ENCODE measurements at regions not wholly inside any gene's neighbourhood (a gene's known extent, or its start where the extent isn't known, plus 50 kb on each side); places are given as distances from the start of the nearest gene placed in this dataset.

DNA sequence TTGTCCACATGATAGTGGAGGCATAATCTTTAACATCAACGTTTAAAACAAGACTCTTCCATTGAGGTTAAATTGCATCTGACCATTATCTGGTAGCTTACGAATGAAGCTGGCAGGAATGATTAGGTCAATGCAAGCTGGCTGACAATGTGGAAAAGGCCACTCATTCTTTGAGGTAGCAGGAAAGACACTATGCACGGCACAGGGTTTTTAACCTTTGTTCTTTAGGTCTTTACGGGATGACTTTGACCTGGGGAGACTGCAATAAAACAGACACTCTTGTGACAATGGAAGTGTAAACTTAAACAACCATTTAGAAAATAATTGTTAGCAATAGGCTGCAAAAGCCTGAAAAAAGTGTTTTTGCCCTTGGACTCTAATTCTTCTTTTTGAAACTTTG is 193.8 kb upstream of the FOXD3 start:
- Histone ChIP-seq H3K9me2 (replicated peaks; ENCODE audit: insufficient read depth) (no peaks in the 10 kb centered on the region), H3K36me3 (replicated peaks; ENCODE audit: insufficient read depth, low read depth) (no peaks in the 10 kb centered on the region), H3K27me3 (no peaks in the 10 kb centered on the region), H2AFZ (no peak overlapping the region), H3K27ac (no peak overlapping the region), H4K20me1 (ENCODE audit: insufficient read depth, poor library complexity, severe bottlenecking) (no peaks in the 10 kb centered on the region), H3K4me2 (no peak overlapping the region), H3K9me3 (ENCODE audit: low read depth) (no peaks in the 10 kb centered on the region), H3K4me1 (ENCODE audit: insufficient read depth) (no peaks in the 10 kb centered on the region), H3K79me2 (no peaks in the 10 kb centered on the region), H3K4me3 (no peak overlapping the region)
- TF ChIP-seq EZH2phosphoT487 (IDR thresholded peaks at IDR 0.05; ENCODE audit: low read depth, severe bottlenecking, unreplicated experiment) = no peak
- TF ChIP-seq EZH2 (IDR thresholded peaks at IDR 0.05; ENCODE audit: borderline replicate concordance) = no peak
- TF ChIP-seq, protein P1, sequence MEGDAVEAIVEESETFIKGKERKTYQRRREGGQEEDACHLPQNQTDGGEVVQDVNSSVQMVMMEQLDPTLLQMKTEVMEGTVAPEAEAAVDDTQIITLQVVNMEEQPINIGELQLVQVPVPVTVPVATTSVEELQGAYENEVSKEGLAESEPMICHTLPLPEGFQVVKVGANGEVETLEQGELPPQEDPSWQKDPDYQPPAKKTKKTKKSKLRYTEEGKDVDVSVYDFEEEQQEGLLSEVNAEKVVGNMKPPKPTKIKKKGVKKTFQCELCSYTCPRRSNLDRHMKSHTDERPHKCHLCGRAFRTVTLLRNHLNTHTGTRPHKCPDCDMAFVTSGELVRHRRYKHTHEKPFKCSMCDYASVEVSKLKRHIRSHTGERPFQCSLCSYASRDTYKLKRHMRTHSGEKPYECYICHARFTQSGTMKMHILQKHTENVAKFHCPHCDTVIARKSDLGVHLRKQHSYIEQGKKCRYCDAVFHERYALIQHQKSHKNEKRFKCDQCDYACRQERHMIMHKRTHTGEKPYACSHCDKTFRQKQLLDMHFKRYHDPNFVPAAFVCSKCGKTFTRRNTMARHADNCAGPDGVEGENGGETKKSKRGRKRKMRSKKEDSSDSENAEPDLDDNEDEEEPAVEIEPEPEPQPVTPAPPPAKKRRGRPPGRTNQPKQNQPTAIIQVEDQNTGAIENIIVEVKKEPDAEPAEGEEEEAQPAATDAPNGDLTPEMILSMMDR (IDR thresholded peaks at IDR 0.05; ENCODE audit: poor library complexity) = no peak
- 27% methylated on average over 4 of the region's 4 CpGs for WGBS (ENCODE audit: low lambda C conversion rate, missing lambda C conversion rate)
- DNase-seq (ENCODE audit: low spot score) = peak; percentile 30

DNA sequence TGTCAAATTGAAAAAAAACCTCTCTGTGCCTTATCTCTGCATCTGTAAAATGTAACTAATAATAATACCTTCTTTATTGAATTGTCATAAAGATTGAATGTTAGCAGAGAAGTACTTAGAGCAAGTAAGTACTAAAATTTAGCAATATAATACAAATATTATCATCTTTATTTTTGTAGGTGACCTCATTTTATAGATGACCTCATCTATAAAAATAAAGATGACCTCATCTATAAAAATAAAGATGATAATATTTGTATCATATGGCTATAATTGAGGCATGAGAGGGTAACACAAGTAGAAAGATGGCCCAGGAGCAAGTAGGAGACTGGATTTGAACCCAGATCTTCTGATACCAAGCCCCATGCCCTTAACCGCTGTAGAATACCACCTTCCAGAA is 193.2 kb upstream of the FOXD3 start:
- WGBS (ENCODE audit: low lambda C conversion rate, missing lambda C conversion rate) = 97% methylated on average over 1 of the region's 1 CpG

GRCh38 chr1:63129855-63130254 is 192.5 kb upstream of the FOXD3 start:
- no peak overlapping the region for H3K4me2 ChIP-seq
- no peak overlapping the region for H2AFZ ChIP-seq
- no peaks in the 10 kb centered on the region for H3K9me2 ChIP-seq (replicated peaks; ENCODE audit: insufficient read depth)
- no peak overlapping the region for H3K27ac ChIP-seq
- TF ChIP-seq EZH2phosphoT487 (IDR thresholded peaks at IDR 0.05; ENCODE audit: low read depth, severe bottlenecking, unreplicated experiment) = no peak
- TF ChIP-seq, protein P1 (IDR thresholded peaks at IDR 0.05; ENCODE audit: poor library complexity) = no peak
- no peak for TF ChIP-seq EZH2 (IDR thresholded peaks at IDR 0.05; ENCODE audit: borderline replicate concordance)
- no peaks in the 10 kb centered on the region for H3K4me1 ChIP-seq (ENCODE audit: insufficient read depth)
- no peaks in the 10 kb centered on the region for H3K79me2 ChIP-seq
- H3K36me3 ChIP-seq (replicated peaks; ENCODE audit: insufficient read depth, low read depth) = no peaks in the 10 kb centered on the region
- no peak overlapping the region for H3K4me3 ChIP-seq
- no peak for DNase-seq (ENCODE audit: low spot score)
- no peaks in the 10 kb centered on the region for H3K27me3 ChIP-seq
- H3K9me3 ChIP-seq (ENCODE audit: low read depth) = no peaks in the 10 kb centered on the region
- H4K20me1 ChIP-seq (ENCODE audit: insufficient read depth, poor library complexity, severe bottlenecking) = no peaks in the 10 kb centered on the region
- WGBS (ENCODE audit: low lambda C conversion rate, missing lambda C conversion rate) = 90% methylated on average over 2 of the region's 2 CpGs

More for the DNA sequence above, 193.2 kb upstream of the FOXD3 start:
- no peaks in the 10 kb centered on the region for H3K9me3 ChIP-seq (ENCODE audit: low read depth)
- H3K4me1 ChIP-seq (ENCODE audit: insufficient read depth) = no peaks in the 10 kb centered on the region
- DNase-seq (ENCODE audit: low spot score) = no peak
- TF ChIP-seq EZH2phosphoT487 (IDR thresholded peaks at IDR 0.05; ENCODE audit: low read depth, severe bottlenecking, unreplicated experiment) = no peak
- TF ChIP-seq, protein P1 (IDR thresholded peaks at IDR 0.05; ENCODE audit: poor library complexity) = no peak
- TF ChIP-seq EZH2 (IDR thresholded peaks at IDR 0.05; ENCODE audit: borderline replicate concordance) = no peak
- no peak overlapping the region for H3K27ac ChIP-seq
- H3K4me2 ChIP-seq = no peak overlapping the region
- no peaks in the 10 kb centered on the region for H3K27me3 ChIP-seq
- H3K4me3 ChIP-seq = no peak overlapping the region
- no peaks in the 10 kb centered on the region for H3K36me3 ChIP-seq (replicated peaks; ENCODE audit: insufficient read depth, low read depth)
- no peaks in the 10 kb centered on the region for H3K79me2 ChIP-seq
- H2AFZ ChIP-seq = no peak overlapping the region
- H4K20me1 ChIP-seq (ENCODE audit: insufficient read depth, poor library complexity, severe bottlenecking) = no peaks in the 10 kb centered on the region
- H3K9me2 ChIP-seq (replicated peaks; ENCODE audit: insufficient read depth) = no peaks in the 10 kb centered on the region
